OCI-LY3 (cell line): ENCODE measurements at regions not wholly inside any gene's neighbourhood (a gene's known extent, or its start where the extent isn't known, plus 50 kb on each side); places are given as distances from the start of the nearest gene placed in this dataset.

Source experiments
- CTCF ChIP-seq: fragments of 200-600, 300-600 bp; sonication (generic); IDR thresholded peaks from 2 replicates; pipeline ENCODE4 v1.5.1; 2014; ENCODE audit warnings: antibody characterized with exemption, low read length, low read depth
- EZH2phosphoT487 ChIP-seq: fragments of 200-600 bp; shearing (Covaris generic); IDR thresholded peaks from 2 replicates; pipeline ENCODE4 v1.6.1; 2018; ENCODE audit warnings: antibody characterized with exemption, mixed run types, low read depth

DNA sequence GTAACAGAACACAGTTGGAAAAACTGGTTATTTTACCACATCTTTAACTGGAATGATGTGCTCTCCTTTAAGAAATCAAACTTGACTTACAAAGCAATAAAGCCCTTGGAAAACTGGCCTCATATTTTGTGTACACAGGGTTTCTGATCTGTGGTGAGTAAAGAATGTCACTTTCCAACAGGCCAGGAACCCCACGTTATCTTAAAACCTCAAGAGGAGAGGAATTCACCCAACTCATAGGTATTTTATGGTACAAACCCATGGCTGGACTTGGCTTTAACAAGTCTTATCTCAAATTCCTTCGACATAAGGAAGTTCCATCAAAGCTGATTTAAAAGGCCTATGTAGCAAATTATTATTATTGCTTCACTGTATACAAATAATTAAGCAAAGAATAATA lies 1735.1 kb downstream of the PCDH7 start:
- no peak for TF ChIP-seq CTCF
- TF ChIP-seq EZH2phosphoT487, result no peak
